GM18867 (cell line): ENCODE measurements at regions not wholly inside any gene's neighbourhood (a gene's known extent, or its start where the extent isn't known, plus 50 kb on each side); places are given as distances from the start of the nearest gene placed in this dataset.
"Not testable (repeated sequence)": the region's sequence is repeated elsewhere in the genome, so short reads cannot be mapped to it uniquely, and the experiment has no call there.

ENCODE experiments used
- ATAC-seq: cut with Tn5 transposase; IDR thresholded peaks from one replicate; pipeline ENCODE4 v1.9.1; 2021; ENCODE audit warnings: mild to moderate bottlenecking, moderate library complexity; ENCODE audit not compliant: unreplicated experiment

GRCh38 chr5:177664737-177665136 lies 64.8 kb downstream of the B4GALT7 start:
- not testable (repeated sequence) for ATAC-seq

GRCh38 chr5:177665172-177665571 lies 65.2 kb downstream of the B4GALT7 start:
- not testable (repeated sequence) for ATAC-seq

- ATAC-seq = not testable (repeated sequence)
Measured at GRCh38 chr5:177665960-177666359, 66.0 kb downstream of the B4GALT7 start.

GRCh38 chr5:177671035-177671754 lies 71.3 kb downstream of the B4GALT7 start:
- ATAC-seq = peak; percentile 28

- peak; percentile 79 for ATAC-seq
Measured at GRCh38 chr5:177671755-177672690, 72.1 kb downstream of the B4GALT7 start.
